Loucy (cell line): ENCODE measurements at regions not wholly inside any gene's neighbourhood (a gene's known extent, or its start where the extent isn't known, plus 50 kb on each side); places are given as distances from the start of the nearest gene placed in this dataset.

ENCODE experiments used
- CTCF ChIP-seq: fragments of 200-600 bp; sonication (generic); conservative IDR thresholded peaks from 2 replicates; pipeline ENCODE4 v1.5.1; 2014; ENCODE audit warnings: mild to moderate bottlenecking, antibody characterized with exemption, low read length
- EZH2phosphoT487 ChIP-seq: fragments of 200-600 bp; IDR thresholded peaks from 2 replicates; pipeline ENCODE4 v1.6.1; 2018; ENCODE audit warnings: antibody characterized with exemption, mild to moderate bottlenecking, moderate library complexity, borderline replicate concordance

DNA sequence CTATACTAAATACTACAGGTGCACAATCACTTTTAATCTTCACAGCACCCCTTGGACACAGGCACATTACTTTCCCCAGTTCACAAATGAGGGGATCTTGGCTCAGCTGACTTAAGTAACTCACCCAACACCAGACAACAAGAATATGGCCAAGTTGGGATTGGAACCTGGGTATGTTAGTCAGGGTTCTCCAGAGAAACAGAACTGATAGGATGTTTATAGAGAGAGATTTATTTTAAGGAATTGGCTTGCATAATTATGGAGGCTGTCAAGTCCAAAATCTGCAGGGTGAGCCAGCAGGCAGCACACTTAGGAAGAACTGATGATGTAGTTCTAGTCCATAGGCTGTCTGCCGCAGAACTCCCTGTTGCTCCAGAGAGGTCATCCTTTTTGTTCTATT lies 312.9 kb downstream of the MAN2A1 start:
- TF ChIP-seq EZH2phosphoT487 (no peak), CTCF (no peak)
